Liver (tissue), 8 donors: ENCODE measurements at regions not wholly inside any gene's neighbourhood (a gene's known extent, or its start where the extent isn't known, plus 50 kb on each side); places are given as distances from the start of the nearest gene placed in this dataset.

Experiments used
- DNase-seq: peaks from one replicate; pipeline ENCODE4 v3.0.0-alpha.2; 2017; ENCODE audit warnings: low spot score
- H3K27ac ChIP-seq, 2 donors: one replicate each; pipeline ENCODE4 v1.7.0; 2013; ENCODE audit warnings: inconsistent platforms in 2 of 2, low read length in 2 of 2, control low read depth in 1 of 2, low read depth in 1 of 2, mild to moderate bottlenecking in 1 of 2
- H3K27me3 ChIP-seq, 4 donors: one replicate each; pipeline versions ENCODE4 v1.6.1 to v1.7.0; 2013; ENCODE audit warnings: low read length in 3 of 4, inconsistent platforms in 1 of 4, mild to moderate bottlenecking in 1 of 4, moderate library complexity in 1 of 4; ENCODE audit not compliant: control insufficient read depth in 4 of 4, insufficient read depth in 4 of 4
- H3K36me3 ChIP-seq, 4 donors: one replicate each; pipeline versions ENCODE4 v1.6.1 to v1.7.0; 2013; ENCODE audit warnings: low read length in 3 of 4, mild to moderate bottlenecking in 3 of 4, low read depth in 1 of 4, moderate library complexity in 1 of 4; ENCODE audit not compliant: control insufficient read depth in 4 of 4, insufficient read depth in 3 of 4
- H3K4me1 ChIP-seq, 4 donors: one replicate each; pipeline versions ENCODE4 v1.6.1 to v1.7.0; 2013; ENCODE audit warnings: low read length in 3 of 4, mild to moderate bottlenecking in 3 of 4, moderate library complexity in 1 of 4; ENCODE audit not compliant: control insufficient read depth in 4 of 4, insufficient read depth in 4 of 4
- H3K4me3 ChIP-seq, 3 donors: one replicate each; pipeline versions ENCODE4 v1.6.1 to v1.7.0; 2013; ENCODE audit warnings: low read length in 3 of 3, control low read depth in 1 of 3, low read depth in 1 of 3, mild to moderate bottlenecking in 1 of 3
- H3K9ac ChIP-seq, 2 donors: one replicate each; pipeline ENCODE4 v1.7.0; 2013; ENCODE audit warnings: low read length in 2 of 2, mild to moderate bottlenecking in 2 of 2, moderate library complexity in 2 of 2, control low read depth in 1 of 2, low read depth in 1 of 2
- H3K9me3 ChIP-seq, 4 donors: one replicate each; pipeline versions ENCODE4 v1.6.1 to v1.7.0; 2013; ENCODE audit warnings: low read length in 3 of 4; ENCODE audit not compliant: control insufficient read depth in 4 of 4
- ATF3 ChIP-seq: IDR thresholded peaks from 2 replicates; pipeline ENCODE4 v1.6.1; 2016; ENCODE audit warnings: antibody characterized with exemption
- CTCF ChIP-seq: fragments of 150-350 bp; IDR thresholded peaks from 2 replicates; pipeline ENCODE4 v1.5.1; 2017; ENCODE audit warnings: improper control_type of control experiment, low read depth, low read length; ENCODE audit not compliant: missing input control
- EGR1 ChIP-seq, 2 donors: IDR thresholded peaks; 2 replicates each; pipeline ENCODE4 v1.6.1; 2016 to 2018; ENCODE audit warnings: antibody characterized with exemption in 2 of 2, low read depth in 2 of 2
- FOXA2 ChIP-seq: IDR thresholded peaks from 2 replicates; pipeline ENCODE4 v1.6.1; 2016; ENCODE audit warnings: antibody characterized with exemption
- GABPA ChIP-seq, 2 donors: IDR thresholded peaks in 1 of 2; conservative IDR thresholded peaks in 1 of 2; 2 replicates each; pipeline ENCODE4 v1.6.1; 2016; ENCODE audit warnings: antibody characterized with exemption in 2 of 2, mild to moderate bottlenecking in 1 of 2, moderate library complexity in 1 of 2
- HNF4A ChIP-seq, 2 donors: conservative IDR thresholded peaks; 2 replicates each; pipeline ENCODE4 v1.6.1; 2016; ENCODE audit warnings: antibody characterized with exemption in 2 of 2, mild to moderate bottlenecking in 2 of 2
- HNF4G ChIP-seq: IDR thresholded peaks from 2 replicates; pipeline ENCODE4 v1.6.1; 2016; ENCODE audit warnings: antibody characterized with exemption
- JUND ChIP-seq, 2 donors: IDR thresholded peaks; 2 replicates each; pipeline ENCODE4 v1.6.1; 2016; ENCODE audit warnings: antibody characterized with exemption in 2 of 2
- RAD21 ChIP-seq, 2 donors: IDR thresholded peaks; 2 replicates each; pipeline ENCODE4 v1.6.1; 2016; ENCODE audit warnings: antibody characterized with exemption in 2 of 2, mild to moderate bottlenecking in 2 of 2
- REST ChIP-seq: IDR thresholded peaks from 2 replicates; pipeline ENCODE4 v1.6.1; 2016; ENCODE audit warnings: antibody characterized with exemption, mild to moderate bottlenecking
- RXRA ChIP-seq, 2 donors: IDR thresholded peaks; 2 replicates each; pipeline ENCODE4 v1.6.1; 2017 to 2018; ENCODE audit warnings: antibody characterized with exemption in 2 of 2, mild to moderate bottlenecking in 1 of 2
- SP1 ChIP-seq: IDR thresholded peaks from 2 replicates; pipeline ENCODE4 v1.6.1; 2018; ENCODE audit warnings: antibody characterized with exemption, mild to moderate bottlenecking
- TAF1 ChIP-seq: conservative IDR thresholded peaks from 2 replicates; pipeline ENCODE4 v1.6.1; 2016; ENCODE audit warnings: antibody characterized with exemption, mild to moderate bottlenecking
- YY1 ChIP-seq: IDR thresholded peaks from 2 replicates; pipeline ENCODE4 v1.6.1; 2016; ENCODE audit warnings: antibody characterized with exemption, mild to moderate bottlenecking
- ZBTB33 ChIP-seq: IDR thresholded peaks from 2 replicates; pipeline ENCODE4 v1.6.1; 2016; ENCODE audit warnings: antibody characterized with exemption
- WGBS: extraction: QIAGEN DNeasy Blood & Tissue Kit; methylation state at CpG from one replicate; pipeline ENCODE4 v1.1.7; 2013; 5-methylcytosine and 5-hydroxymethylcytosine counted together
- donor health status: healthy.
- donor health status: healthy.
- donor health status: healthy.
- donor health status: healthy.
- donor health status: healthy.

- TF ChIP-seq REST (no peak), JUND (IDR thresholded peaks at IDR 0.05) (no peak)
Measured at GRCh38 chr2:12243381-12243780, 473.4 kb upstream of the TRIB2 start (continued).

- WGBS = 28% methylated on average over 3 of the region's 3 CpGs
- DNase-seq = no peak
- TF ChIP-seq HNF4G = no peak
- TF ChIP-seq RXRA (IDR thresholded peaks at IDR 0.05) = no peak
- no peak for TF ChIP-seq YY1
- TF ChIP-seq CTCF = no peak
- no peak for TF ChIP-seq GABPA (IDR thresholded peaks at IDR 0.05 in 1 of 2, conservative IDR thresholded peaks at IDR 0.05 in 1 of 2)
- no peak for TF ChIP-seq ZBTB33
- no peak for TF ChIP-seq EGR1 (IDR thresholded peaks at IDR 0.05; ENCODE audit: low read depth in 2 of 2)
- no peak for TF ChIP-seq RAD21 (IDR thresholded peaks at IDR 0.05)
- TF ChIP-seq JUND (IDR thresholded peaks at IDR 0.05) = no peak
- TF ChIP-seq SP1 = no peak
- TF ChIP-seq HNF4A (conservative IDR thresholded peaks at IDR 0.05) = no peak
- no peak for TF ChIP-seq FOXA2
- no peak for TF ChIP-seq TAF1
- no peak for TF ChIP-seq ATF3
- H3K9me3 ChIP-seq = no peaks in the 10 kb centered on the region
- no peaks in the 10 kb centered on the region for H3K27me3 ChIP-seq
- no peaks in the 10 kb centered on the region for H3K36me3 ChIP-seq
- H3K4me3 ChIP-seq = no peak overlapping the region
- H3K4me1 ChIP-seq = no peaks in the 10 kb centered on the region
- H3K9ac ChIP-seq = no peak overlapping the region
- no peak overlapping the region for H3K27ac ChIP-seq
Measured at GRCh38 chr2:12244070-12244469, 472.7 kb upstream of the TRIB2 start.

- WGBS = 95% methylated on average over 2 of the region's 2 CpGs
- no peaks in the 10 kb centered on the region for H3K9me3 ChIP-seq
- no peak for TF ChIP-seq GABPA (IDR thresholded peaks at IDR 0.05 in 1 of 2, conservative IDR thresholded peaks at IDR 0.05 in 1 of 2)
- no peak for TF ChIP-seq REST
- TF ChIP-seq EGR1 (IDR thresholded peaks at IDR 0.05; ENCODE audit: low read depth in 2 of 2) = no peak
- no peak for TF ChIP-seq RAD21 (IDR thresholded peaks at IDR 0.05)
- no peak for TF ChIP-seq YY1
- TF ChIP-seq CTCF = no peak
- no peak for TF ChIP-seq JUND (IDR thresholded peaks at IDR 0.05)
Measured at GRCh38 chr2:12251121-12251520, 465.6 kb upstream of the TRIB2 start.

More at GRCh38 chr2:12251121-12251520, 465.6 kb upstream of the TRIB2 start:
- no peak overlapping the region for H3K27ac ChIP-seq
- H3K9ac ChIP-seq = no peak overlapping the region
- no peak for DNase-seq
- H3K4me3 ChIP-seq = no peak overlapping the region
- H3K36me3 ChIP-seq = no peaks in the 10 kb centered on the region
- no peaks in the 10 kb centered on the region for H3K27me3 ChIP-seq
- no peaks in the 10 kb centered on the region for H3K4me1 ChIP-seq
